ENCODE measurements at regions not wholly inside any gene's neighbourhood (a gene's known extent, or its start where the extent isn't known, plus 50 kb on each side); places are given as distances from the start of the nearest gene placed in this dataset.

DNA sequence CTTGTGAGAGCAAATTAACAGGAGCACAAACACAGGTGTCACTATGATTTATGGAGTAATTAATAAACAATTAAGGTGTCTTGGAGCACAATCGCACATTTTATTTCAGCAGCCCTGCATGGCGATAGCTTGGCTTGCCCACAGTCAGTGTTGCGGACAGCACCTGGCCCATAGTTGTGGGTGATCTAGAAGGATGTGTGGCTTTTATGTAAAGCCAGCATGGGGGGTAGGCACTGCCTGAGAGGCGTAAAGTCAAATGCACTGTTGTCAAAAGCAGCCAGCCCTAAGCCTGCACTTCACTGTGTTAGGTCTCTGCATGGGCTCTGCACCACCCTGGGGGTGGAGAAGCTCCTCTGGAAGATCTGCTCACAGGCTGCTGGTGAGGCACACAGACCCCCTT lies 177.4 kb upstream of the PPP2R3A start:
- Histone ChIP-seq H3K4me2 (ENCODE audit: low read length) (no peak overlapping the region), H4K12ac (ENCODE audit: low read depth, low read length) (no peak overlapping the region), H2AFZ (ENCODE audit: insufficient read depth, low read length, poor library complexity) (no peak overlapping the region), H3K36me3 (ENCODE audit: control insufficient read depth in 1 of 2, insufficient read depth in 2 of 2, low read length in 2 of 2) (no peaks in the 10 kb centered on the region), H3K9me3 (ENCODE audit: insufficient read depth, low read depth, low read length) (no peaks in the 10 kb centered on the region), H3K27ac (ENCODE audit: low read depth, low read length) (no peak overlapping the region), H2BK120ac (ENCODE audit: insufficient read depth, low read length, poor library complexity) (no peak overlapping the region), H3K4me3 (ENCODE audit: low read depth, low read length) (no peak overlapping the region), H3K79me2 (ENCODE audit: control insufficient read depth, insufficient read depth, low read length, poor library complexity) (no peaks in the 10 kb centered on the region), H4K8ac (ENCODE audit: low read depth, low read length) (no peak overlapping the region), H2BK12ac (ENCODE audit: low read length) (no peak overlapping the region), H3K18ac (ENCODE audit: low read length) (no peak overlapping the region), H2BK5ac (ENCODE audit: low read depth, low read length, poor library complexity) (no peak overlapping the region), H3K23ac (ENCODE audit: low read length) (no peak overlapping the region), H3K4ac (ENCODE audit: low read depth, low read length) (no peak overlapping the region), H4K91ac (ENCODE audit: low read depth, low read length) (no peak overlapping the region), H3K4me1 (ENCODE audit: control insufficient read depth in 1 of 2, insufficient read depth in 2 of 2, low read length in 2 of 2) (no peaks in the 10 kb centered on the region), H3K27me3 (ENCODE audit: insufficient read depth, low read length) (no peaks in the 10 kb centered on the region), H3K79me1 (ENCODE audit: low read length) (no peaks in the 10 kb centered on the region), H3K14ac (ENCODE audit: low read length) (no peak overlapping the region), H2AK5ac (ENCODE audit: low read length) (no peak overlapping the region), H3K9ac (ENCODE audit: low read length) (no peak overlapping the region)
- DNase-seq, result no peak
- WGBS (ENCODE audit: extremely low coverage, insufficient coverage, insufficient read length), result no CpG with 5 or more reads among the region's 4 CpGs

- H3K4me2 ChIP-seq (ENCODE audit: low read length), result no peak overlapping the region
- no peaks in the 10 kb centered on the region for H3K9me3 ChIP-seq (ENCODE audit: insufficient read depth, low read depth, low read length)
These were observed 176.6 kb upstream of the PPP2R3A start for GRCh38 chr3:135788978-135789377.

GRCh38 chr3:135792174-135792573 lies 173.4 kb upstream of the PPP2R3A start:
- Histone ChIP-seq H2AK5ac (ENCODE audit: low read length) (no peak overlapping the region), H3K14ac (ENCODE audit: low read length) (no peak overlapping the region), H4K8ac (ENCODE audit: low read depth, low read length) (no peak overlapping the region), H4K91ac (ENCODE audit: low read depth, low read length) (no peak overlapping the region), H3K4me3 (ENCODE audit: low read depth, low read length) (no peak overlapping the region), H3K18ac (ENCODE audit: low read length) (no peak overlapping the region), H3K79me1 (ENCODE audit: low read length) (no peaks in the 10 kb centered on the region), H3K9ac (ENCODE audit: low read length) (no peak overlapping the region), H3K79me2 (ENCODE audit: control insufficient read depth, insufficient read depth, low read length, poor library complexity) (no peaks in the 10 kb centered on the region), H2BK12ac (ENCODE audit: low read length) (no peak overlapping the region), H3K27ac (ENCODE audit: low read depth, low read length) (no peak overlapping the region), H3K27me3 (ENCODE audit: insufficient read depth, low read length) (no peaks in the 10 kb centered on the region), H4K12ac (ENCODE audit: low read depth, low read length) (no peak overlapping the region), H2AFZ (ENCODE audit: insufficient read depth, low read length, poor library complexity) (no peak overlapping the region), H3K9me3 (ENCODE audit: insufficient read depth, low read depth, low read length) (peaks cover 3% of the 10 kb centered on the region), H2BK5ac (ENCODE audit: low read depth, low read length, poor library complexity) (no peak overlapping the region), H2BK120ac (ENCODE audit: insufficient read depth, low read length, poor library complexity) (no peak overlapping the region), H3K23ac (ENCODE audit: low read length) (no peak overlapping the region), H3K4me1 (ENCODE audit: control insufficient read depth in 1 of 2, insufficient read depth in 2 of 2, low read length in 2 of 2) (no peaks in the 10 kb centered on the region), H3K4ac (ENCODE audit: low read depth, low read length) (no peak overlapping the region), H3K4me2 (ENCODE audit: low read length) (no peak overlapping the region), H3K36me3 (ENCODE audit: control insufficient read depth in 1 of 2, insufficient read depth in 2 of 2, low read length in 2 of 2) (no peaks in the 10 kb centered on the region)
- no peak for DNase-seq
- WGBS (ENCODE audit: extremely low coverage, insufficient coverage, insufficient read length), result no CpG with 5 or more reads among the region's 6 CpGs

More at GRCh38 chr3:135788978-135789377, 176.6 kb upstream of the PPP2R3A start:
- DNase-seq, result no peak
- Histone ChIP-seq H3K9ac (ENCODE audit: low read length) (no peak overlapping the region), H3K18ac (ENCODE audit: low read length) (no peak overlapping the region), H2AK5ac (ENCODE audit: low read length) (no peak overlapping the region), H3K4me3 (ENCODE audit: low read depth, low read length) (no peak overlapping the region), H2BK12ac (ENCODE audit: low read length) (no peak overlapping the region), H3K27ac (ENCODE audit: low read depth, low read length) (no peak overlapping the region), H2AFZ (ENCODE audit: insufficient read depth, low read length, poor library complexity) (no peak overlapping the region), H3K79me2 (ENCODE audit: control insufficient read depth, insufficient read depth, low read length, poor library complexity) (no peaks in the 10 kb centered on the region), H3K4me1 (ENCODE audit: control insufficient read depth in 1 of 2, insufficient read depth in 2 of 2, low read length in 2 of 2) (no peaks in the 10 kb centered on the region), H4K8ac (ENCODE audit: low read depth, low read length) (no peak overlapping the region), H2BK120ac (ENCODE audit: insufficient read depth, low read length, poor library complexity) (no peak overlapping the region), H4K12ac (ENCODE audit: low read depth, low read length) (no peak overlapping the region), H3K4ac (ENCODE audit: low read depth, low read length) (no peak overlapping the region), H3K23ac (ENCODE audit: low read length) (no peak overlapping the region), H3K36me3 (ENCODE audit: control insufficient read depth in 1 of 2, insufficient read depth in 2 of 2, low read length in 2 of 2) (no peaks in the 10 kb centered on the region), H3K14ac (ENCODE audit: low read length) (no peak overlapping the region), H3K27me3 (ENCODE audit: insufficient read depth, low read length) (no peaks in the 10 kb centered on the region), H2BK5ac (ENCODE audit: low read depth, low read length, poor library complexity) (no peak overlapping the region), H4K91ac (ENCODE audit: low read depth, low read length) (no peak overlapping the region), H3K79me1 (ENCODE audit: low read length) (no peaks in the 10 kb centered on the region)
- no CpG with 5 or more reads among the region's 2 CpGs for whole genome bisulfite sequencing (ENCODE audit: extremely low coverage, insufficient coverage, insufficient read length)

DNA sequence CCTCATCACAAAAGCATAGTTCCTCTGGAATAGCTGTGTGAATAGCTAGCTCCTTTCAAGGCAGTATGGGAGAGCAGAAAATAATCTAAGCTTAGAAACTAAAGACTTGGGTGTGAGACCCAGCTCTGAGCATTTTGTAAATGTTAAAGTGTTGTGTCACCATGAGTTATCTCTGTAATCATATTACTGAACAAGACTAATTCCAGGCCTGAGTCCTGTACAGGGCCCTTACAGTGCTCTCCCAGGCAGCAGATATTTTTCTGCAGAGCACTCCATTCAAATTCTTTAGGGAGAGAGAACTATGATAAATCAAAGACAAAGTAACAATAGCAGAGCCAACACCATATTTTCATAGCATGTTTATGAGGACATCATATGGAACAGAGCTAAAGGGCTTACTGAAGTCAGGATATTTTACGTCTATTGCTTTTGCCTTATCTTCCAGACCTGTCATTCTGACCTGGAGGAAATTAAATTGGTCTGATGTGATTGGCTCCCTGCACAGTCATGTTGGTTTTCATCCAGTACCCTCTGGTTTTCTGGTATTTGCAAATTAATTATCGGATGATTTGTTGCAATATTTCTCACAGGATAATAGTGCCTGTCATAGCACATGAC lies 172.6 kb upstream of the PPP2R3A start:
- no peaks in the 10 kb centered on the region for H3K4me1 ChIP-seq (ENCODE audit: control insufficient read depth in 1 of 2, insufficient read depth in 2 of 2, low read length in 2 of 2)
- H3K79me1 ChIP-seq (ENCODE audit: low read length), result no peaks in the 10 kb centered on the region
- no peak overlapping the region for H3K18ac ChIP-seq (ENCODE audit: low read length)
- H2BK120ac ChIP-seq (ENCODE audit: insufficient read depth, low read length, poor library complexity), result no peak overlapping the region
- no peak overlapping the region for H3K4me3 ChIP-seq (ENCODE audit: low read depth, low read length)
- no peaks in the 10 kb centered on the region for H3K27me3 ChIP-seq (ENCODE audit: insufficient read depth, low read length)
- WGBS (ENCODE audit: extremely low coverage, insufficient coverage, insufficient read length), result no CpG with 5 or more reads among the region's 2 CpGs
- no peaks in the 10 kb centered on the region for H3K36me3 ChIP-seq (ENCODE audit: control insufficient read depth in 1 of 2, insufficient read depth in 2 of 2, low read length in 2 of 2)
- H2AFZ ChIP-seq (ENCODE audit: insufficient read depth, low read length, poor library complexity), result no peak overlapping the region
- H3K23ac ChIP-seq (ENCODE audit: low read length), result no peak overlapping the region
- no peaks in the 10 kb centered on the region for H3K79me2 ChIP-seq (ENCODE audit: control insufficient read depth, insufficient read depth, low read length, poor library complexity)
- H2BK12ac ChIP-seq (ENCODE audit: low read length), result no peak overlapping the region
- no peak overlapping the region for H4K91ac ChIP-seq (ENCODE audit: low read depth, low read length)
- H3K9ac ChIP-seq (ENCODE audit: low read length), result no peak overlapping the region
- DNase-seq, result peak; percentile 21 to 59
- H3K9me3 ChIP-seq (ENCODE audit: insufficient read depth, low read depth, low read length), result peaks cover 3% of the 10 kb centered on the region
- H3K4me2 ChIP-seq (ENCODE audit: low read length), result no peak overlapping the region
- no peak overlapping the region for H2AK5ac ChIP-seq (ENCODE audit: low read length)
- H2BK5ac ChIP-seq (ENCODE audit: low read depth, low read length, poor library complexity), result no peak overlapping the region
- no peak overlapping the region for H4K8ac ChIP-seq (ENCODE audit: low read depth, low read length)
- no peak overlapping the region for H3K14ac ChIP-seq (ENCODE audit: low read length)
- H3K4ac ChIP-seq (ENCODE audit: low read depth, low read length), result no peak overlapping the region
- no peak overlapping the region for H4K12ac ChIP-seq (ENCODE audit: low read depth, low read length)
- H3K27ac ChIP-seq (ENCODE audit: low read depth, low read length), result no peak overlapping the region

All from trophoblast cell (in vitro differentiated cells and primary cell).